ENCODE measurements at regions not wholly inside any gene's neighbourhood (a gene's known extent, or its start where the extent isn't known, plus 50 kb on each side); places are given as distances from the start of the nearest gene placed in this dataset.

GRCh38 chr9:3074247-3074646 lies 230.4 kb upstream of the PUM3 start (continued):
- TF ChIP-seq CTCF (IDR thresholded peaks at IDR 0.05 in 2 of 3, conservative IDR thresholded peaks at IDR 0.05 in 1 of 3; ENCODE audit: borderline replicate concordance in 1 of 3, insufficient read depth in 1 of 3, low read depth in 2 of 3, low read length in 2 of 3): no peak

GRCh38 chr9:3066591-3066990 lies 222.7 kb upstream of the PUM3 start:
- H3K9me3 ChIP-seq (ENCODE audit: control insufficient read depth in 1 of 2, insufficient read depth in 1 of 2, low read depth in 1 of 2, low read length in 2 of 2): no peaks in the 10 kb centered on the region
- no peak for ATAC-seq
- no peaks in the 10 kb centered on the region for H3K36me3 ChIP-seq (ENCODE audit: control insufficient read depth in 1 of 2, insufficient read depth in 2 of 2, low read length in 2 of 2)
- no peaks in the 10 kb centered on the region for H3K79me2 ChIP-seq (ENCODE audit: insufficient read depth, low read length)
- H3K4me3 ChIP-seq (replicated peaks in 1 of 2; ENCODE audit: low read depth in 1 of 2, low read length in 2 of 2): no peak overlapping the region
- CTCF ChIA-PET: no interaction called here
- POLR2A ChIA-PET: no interaction called here
- H2AFZ ChIP-seq (ENCODE audit: low read depth, low read length, poor library complexity, severe bottlenecking): no peak overlapping the region
- no peaks in the 10 kb centered on the region for H4K20me1 ChIP-seq (ENCODE audit: insufficient read depth)
- TF ChIP-seq SRF (IDR thresholded peaks at IDR 0.05; ENCODE audit: low read depth) (no peak), FOSL1 (IDR thresholded peaks at IDR 0.05; ENCODE audit: low read depth) (no peak), MAX (IDR thresholded peaks at IDR 0.05) (no peak), YY1 (IDR thresholded peaks at IDR 0.05; ENCODE audit: extremely low read depth, insufficient replicate concordance, low read depth, low read length) (no peak)
- H3K27ac ChIP-seq (ENCODE audit: low read depth, low read length): no peak overlapping the region
- no peaks in the 10 kb centered on the region for H3K9me2 ChIP-seq (ENCODE audit: insufficient read depth)
- intact Hi-C loops (cut with micrococcal nuclease): no loop called here
- RAD21 ChIA-PET (ENCODE audit: low non-redundant PET in 1 of 2, low total read pairs in 2 of 2, uncharacterized antibody in 2 of 2, unreplicated experiment in 2 of 2): no interaction called here
- H3K9ac ChIP-seq (ENCODE audit: low read length): no peak overlapping the region
- no peaks in the 10 kb centered on the region for H3K4me1 ChIP-seq (ENCODE audit: control insufficient read depth in 1 of 2, insufficient read depth in 2 of 2, low read length in 2 of 2)
- peaks cover 42% of the 10 kb centered on the region for H3K27me3 ChIP-seq (ENCODE audit: insufficient read depth, low read length)
- no peak overlapping the region for H3K4me2 ChIP-seq (ENCODE audit: low read length)
- no peak for DNase-seq (ENCODE audit: low read depth, low spot score)
- no TSS peak for BruUV-seq (replicated peaks)

Measured in HCT116 (cell line).